ENCODE measurements at regions not wholly inside any gene's neighbourhood (a gene's known extent, or its start where the extent isn't known, plus 50 kb on each side); places are given as distances from the start of the nearest gene placed in this dataset.
"Not testable (repeated sequence)": the region's sequence is repeated elsewhere in the genome, so short reads cannot be mapped to it uniquely, and the experiment has no call there.

DNA sequence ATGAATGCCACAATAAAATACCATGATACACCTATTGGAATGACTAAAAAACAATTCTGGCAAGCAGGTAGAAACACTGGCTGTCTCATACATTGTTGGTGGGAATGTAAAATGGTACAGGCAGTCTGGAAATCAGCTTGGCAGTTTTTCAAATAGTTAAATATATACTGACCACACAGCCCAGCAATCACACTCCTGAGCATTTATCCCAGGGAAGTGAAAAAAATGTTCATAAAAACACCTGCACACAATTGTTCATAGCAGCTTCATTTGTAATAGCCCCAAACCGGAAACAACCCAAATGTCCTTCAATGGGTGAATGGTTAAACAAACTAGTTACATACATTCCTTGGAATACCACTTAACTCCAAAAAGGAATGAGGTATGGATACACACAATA is 137.2 kb downstream of the TFCP2L1 start:
- DNase-seq = no peak

GRCh38 chr2:121148481-121148880 is 136.5 kb downstream of the TFCP2L1 start:
- no peak for DNase-seq

DNA sequence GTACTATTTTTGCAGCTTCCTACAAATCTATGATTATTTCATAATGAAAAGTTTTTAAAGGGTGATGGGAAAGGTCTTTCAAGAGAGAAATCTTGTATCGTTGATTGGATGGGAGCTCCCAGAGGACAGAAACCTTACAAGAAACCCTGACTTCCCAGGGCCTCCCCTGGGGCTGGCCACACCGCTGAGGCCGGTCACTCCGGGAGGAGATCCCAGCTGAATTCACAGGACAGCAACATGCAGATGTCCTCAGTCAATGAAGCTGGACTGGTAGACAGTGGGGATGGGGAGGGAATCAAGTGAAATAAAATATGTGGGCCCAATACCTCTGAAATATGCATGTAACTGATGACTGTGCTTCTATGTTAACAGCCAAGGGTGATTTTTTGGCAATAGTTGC is 135.6 kb downstream of the TFCP2L1 start:
- DNase-seq = no peak

- DNase-seq = no peak
Observed at GRCh38 chr2:121150126-121150525, 134.9 kb downstream of the TFCP2L1 start.

GRCh38 chr2:121150713-121151112 is 134.3 kb downstream of the TFCP2L1 start:
- no peak for DNase-seq

- DNase-seq = no peak
Observed at GRCh38 chr2:121151311-121152109, 133.5 kb downstream of the TFCP2L1 start.

- no peak for DNase-seq
Observed at GRCh38 chr2:121152861-121153260, 132.1 kb downstream of the TFCP2L1 start.

DNA sequence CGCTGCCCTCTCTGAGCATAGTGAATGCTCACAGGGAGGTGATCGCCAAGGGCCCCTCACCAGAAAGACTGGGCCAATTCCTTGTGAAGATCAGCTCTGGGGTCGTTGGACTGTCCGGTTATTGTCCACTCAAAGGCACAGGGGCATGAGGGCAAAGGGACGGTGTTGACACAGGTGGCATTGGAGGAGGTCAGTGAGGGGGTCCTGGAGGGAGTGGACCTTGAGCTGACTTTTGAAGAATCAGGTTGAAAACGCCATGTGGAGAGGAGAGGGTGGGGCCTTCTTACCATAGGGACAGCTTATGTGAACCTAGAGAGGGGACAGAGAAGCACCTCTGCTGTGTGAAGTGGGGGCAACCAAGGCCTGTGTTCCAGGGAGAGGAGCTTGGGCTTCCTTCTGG is 131.5 kb downstream of the TFCP2L1 start:
- DNase-seq = no peak

DNA sequence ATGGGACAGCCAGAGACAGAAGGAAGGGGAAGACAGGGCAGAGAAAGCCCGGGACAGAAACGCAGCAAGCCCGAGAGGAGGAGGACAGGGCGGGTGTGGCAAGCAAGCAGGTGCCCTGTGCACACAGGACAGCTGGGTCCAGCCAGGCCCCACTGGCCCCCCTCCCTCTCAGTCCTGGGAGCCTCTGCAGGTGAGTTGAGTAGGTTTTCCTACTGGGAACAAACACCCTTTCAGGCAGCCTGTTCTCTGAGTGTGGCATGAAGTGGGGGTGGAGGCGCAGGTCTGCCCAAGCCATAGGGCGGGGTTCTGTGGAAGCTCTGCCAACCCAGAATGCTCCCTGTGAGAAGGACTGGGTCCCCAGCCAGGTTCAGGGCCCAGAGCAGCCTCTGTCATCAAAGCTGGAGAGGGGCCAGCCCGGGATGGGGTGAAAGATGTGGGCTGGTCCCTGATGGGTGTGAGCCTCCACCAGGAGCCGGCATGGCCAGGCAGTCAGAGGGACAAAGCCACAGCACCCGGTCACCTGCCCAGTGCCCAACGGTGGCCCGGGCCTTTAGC is 129.4 kb downstream of the TFCP2L1 start:
- DNase-seq = no peak

DNA sequence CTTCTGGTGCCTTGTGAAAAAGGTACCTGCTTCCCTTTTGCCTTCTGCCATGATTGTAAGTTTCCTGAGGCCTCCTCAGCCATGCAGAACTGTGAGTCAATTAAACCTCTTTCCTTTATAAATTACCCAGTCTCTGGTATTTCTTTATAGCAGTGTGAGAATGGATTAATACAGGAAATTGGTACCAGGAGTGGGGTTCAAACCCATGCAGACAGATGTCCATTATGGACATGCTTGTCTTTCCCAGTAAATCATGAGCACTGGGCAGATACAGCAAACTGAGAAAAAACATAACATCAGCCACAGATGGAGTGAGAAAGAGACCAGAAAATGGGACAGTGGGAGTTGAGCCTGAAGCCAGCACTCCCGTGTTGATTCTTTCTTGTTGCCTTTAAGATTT is 127.5 kb downstream of the TFCP2L1 start:
- DNase-seq = not testable (repeated sequence)

DNA sequence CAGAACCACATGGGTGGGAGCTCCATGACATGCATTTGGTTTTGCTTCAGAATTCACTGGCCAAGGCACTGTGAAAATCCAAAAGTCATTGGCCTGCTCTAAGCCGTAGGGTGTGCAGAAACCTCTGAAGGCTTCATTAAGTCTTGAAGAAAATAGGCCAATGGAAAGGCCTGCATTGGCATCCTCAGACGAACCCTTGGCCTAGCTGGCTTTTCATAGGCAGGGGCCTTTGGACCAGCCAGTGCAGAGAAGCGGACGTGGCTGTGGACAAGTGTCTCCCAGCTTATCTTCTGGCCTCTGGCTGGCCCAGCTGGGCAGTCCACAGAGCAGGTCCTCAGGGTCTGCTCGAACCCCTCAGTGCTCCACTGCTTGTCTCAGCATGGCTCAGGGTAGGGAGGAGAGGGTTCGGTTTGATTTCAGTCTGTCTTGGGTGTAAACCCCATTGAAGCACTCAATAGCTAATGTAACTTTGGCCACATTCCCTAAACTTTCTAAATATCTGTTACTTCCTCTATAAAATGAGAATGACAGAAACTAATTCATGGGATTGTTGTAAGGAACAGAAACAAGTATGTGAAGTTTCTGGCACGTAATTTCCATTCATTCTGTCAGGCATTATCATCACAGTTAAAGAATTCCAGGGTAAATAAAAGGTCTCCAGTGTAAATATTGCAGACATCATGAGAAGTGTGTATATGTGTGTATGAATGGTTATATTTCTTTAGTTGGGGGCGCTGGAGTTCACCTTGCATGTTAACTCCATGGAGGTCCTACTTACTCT is 125.5 kb downstream of the TFCP2L1 start:
- no peak for DNase-seq

DNA sequence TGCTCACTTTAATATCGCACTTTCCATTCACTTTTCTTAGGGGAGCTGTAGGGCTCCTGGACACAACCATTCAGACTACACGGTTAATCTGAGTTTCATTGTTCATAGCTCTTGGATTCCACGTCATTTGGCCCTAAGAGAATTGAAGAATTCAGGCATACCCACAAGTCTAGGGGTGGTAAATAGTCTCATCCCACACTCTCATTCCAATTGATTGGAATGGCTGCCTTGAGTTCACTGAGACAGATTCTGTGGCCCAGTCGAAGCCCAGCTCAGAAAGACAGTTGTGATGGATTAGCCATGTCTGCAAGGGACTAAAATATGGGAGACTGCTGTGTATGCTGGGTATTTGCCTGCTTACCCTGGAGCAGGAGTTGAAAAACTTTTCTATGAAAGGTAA is 124.6 kb downstream of the TFCP2L1 start:
- DNase-seq = no peak

DNA sequence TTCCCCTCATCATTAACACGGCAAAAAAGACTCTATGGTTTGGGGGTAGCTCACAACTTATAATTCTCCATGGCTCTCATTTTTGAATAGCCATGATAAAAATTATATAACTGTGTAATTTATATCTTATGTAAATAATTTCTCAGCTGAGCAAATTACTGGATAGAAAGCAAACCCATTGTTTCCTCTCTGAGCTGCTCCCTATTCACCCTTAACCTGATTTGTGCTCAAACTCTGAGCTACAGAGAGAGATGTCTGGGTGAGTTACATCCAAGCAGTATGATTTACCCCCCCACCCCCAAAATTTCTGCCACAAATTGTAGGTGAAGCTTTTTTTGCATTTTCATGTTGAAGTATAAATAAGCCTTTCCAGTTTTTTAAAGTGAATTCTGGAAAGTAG is 123.7 kb downstream of the TFCP2L1 start:
- no peak for DNase-seq

- no peak for DNase-seq
Observed at GRCh38 chr2:121162893-121163292, 122.1 kb downstream of the TFCP2L1 start.

DNA sequence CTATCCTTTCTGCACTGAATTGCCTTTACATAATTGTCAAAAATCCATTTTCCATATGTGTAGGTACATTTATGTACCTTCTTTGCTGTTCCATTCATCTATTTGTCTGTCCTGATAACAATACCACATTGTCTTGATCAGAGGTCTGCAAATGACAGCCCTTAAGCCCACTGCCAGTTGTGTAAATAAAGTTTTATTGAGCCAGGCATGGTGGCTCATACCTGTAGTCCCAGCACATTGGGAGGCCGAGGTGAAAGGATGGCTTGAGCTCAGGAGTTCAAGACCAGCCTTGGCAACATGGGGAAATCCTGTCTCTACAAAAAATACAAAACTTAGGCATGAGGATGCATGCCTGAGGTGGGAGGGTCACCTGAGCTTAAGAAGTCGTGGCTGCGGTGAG is 121.0 kb downstream of the TFCP2L1 start:
- DNase-seq = no peak

- DNase-seq = no peak
Observed at GRCh38 chr2:121165038-121165542, 119.9 kb downstream of the TFCP2L1 start.
